GM12874 (cell line): ENCODE measurements at regions not wholly inside any gene's neighbourhood (a gene's known extent, or its start where the extent isn't known, plus 50 kb on each side); places are given as distances from the start of the nearest gene placed in this dataset.

Experiments
- CTCF ChIP-seq: IDR thresholded peaks from 2 replicates; pipeline ENCODE4 v1.5.1; 2011; ENCODE audit warnings: low read depth, mild to moderate bottlenecking, control low read depth, low read length, moderate library complexity; ENCODE audit not compliant: insufficient read depth

- TF ChIP-seq CTCF, result no peak
Measured at GRCh38 chr17:71791311-71791710, 329.5 kb upstream of the SOX9 start.

GRCh38 chr17:71792966-71793365, 327.9 kb upstream of the SOX9 start:
- no peak for TF ChIP-seq CTCF

GRCh38 chr17:71793518-71793917, 327.3 kb upstream of the SOX9 start:
- no peak for TF ChIP-seq CTCF

GRCh38 chr17:71798701-71799100, 322.1 kb upstream of the SOX9 start:
- TF ChIP-seq CTCF, result no peak

- TF ChIP-seq CTCF, result no peak
Measured at GRCh38 chr17:71799657-71800056, 321.2 kb upstream of the SOX9 start.

- no peak for TF ChIP-seq CTCF
Measured at GRCh38 chr17:71801301-71801700, 319.5 kb upstream of the SOX9 start.

- no peak for TF ChIP-seq CTCF
Measured at GRCh38 chr17:71802663-71803062, 318.2 kb upstream of the SOX9 start.
